Activated naive CD4-positive, alpha-beta T cell treated with anti-CD3 and anti-CD28 coated beads, Interleukin-2, amount 10 ng/mL, durations not matched to agents 7 days and 5 days (primary cell): ENCODE measurements at regions not wholly inside any gene's neighbourhood (a gene's known extent, or its start where the extent isn't known, plus 50 kb on each side); places are given as distances from the start of the nearest gene placed in this dataset.

Source experiments
- CTCF ChIA-PET: fragments of 350-600 bp; sonication (Branson Sonifier 250); formaldehyde crosslinking; loops from one replicate; lab custom pipeline; 2021; ENCODE audit warnings: antibody characterized with exemption; lab: Charles Lee
- DNase-seq: peaks from one replicate; pipeline ENCODE4 v3.0.0-alpha.2; 2020
- H3K27ac Mint-ChIP-seq: one replicate; pipeline ENCODE4 v1.8.0; 2021; ENCODE audit warnings: mild to moderate bottlenecking, moderate library complexity, mixed read lengths
- H3K27me3 Mint-ChIP-seq: one replicate; pipeline ENCODE4 v1.8.0; 2021; ENCODE audit warnings: mild to moderate bottlenecking, mixed read lengths
- H3K36me3 Mint-ChIP-seq: one replicate; pipeline ENCODE4 v1.8.0; 2021; ENCODE audit warnings: mixed read lengths
- H3K4me1 Mint-ChIP-seq: one replicate; pipeline ENCODE4 v1.8.0; 2021; ENCODE audit warnings: mixed read lengths
- H3K4me3 Mint-ChIP-seq: one replicate; pipeline ENCODE4 v1.8.0; 2021; ENCODE audit warnings: mild to moderate bottlenecking, moderate library complexity, mixed read lengths
- H3K9me3 Mint-ChIP-seq: one replicate; pipeline ENCODE4 v1.8.0; 2021; ENCODE audit warnings: mixed read lengths

DNA sequence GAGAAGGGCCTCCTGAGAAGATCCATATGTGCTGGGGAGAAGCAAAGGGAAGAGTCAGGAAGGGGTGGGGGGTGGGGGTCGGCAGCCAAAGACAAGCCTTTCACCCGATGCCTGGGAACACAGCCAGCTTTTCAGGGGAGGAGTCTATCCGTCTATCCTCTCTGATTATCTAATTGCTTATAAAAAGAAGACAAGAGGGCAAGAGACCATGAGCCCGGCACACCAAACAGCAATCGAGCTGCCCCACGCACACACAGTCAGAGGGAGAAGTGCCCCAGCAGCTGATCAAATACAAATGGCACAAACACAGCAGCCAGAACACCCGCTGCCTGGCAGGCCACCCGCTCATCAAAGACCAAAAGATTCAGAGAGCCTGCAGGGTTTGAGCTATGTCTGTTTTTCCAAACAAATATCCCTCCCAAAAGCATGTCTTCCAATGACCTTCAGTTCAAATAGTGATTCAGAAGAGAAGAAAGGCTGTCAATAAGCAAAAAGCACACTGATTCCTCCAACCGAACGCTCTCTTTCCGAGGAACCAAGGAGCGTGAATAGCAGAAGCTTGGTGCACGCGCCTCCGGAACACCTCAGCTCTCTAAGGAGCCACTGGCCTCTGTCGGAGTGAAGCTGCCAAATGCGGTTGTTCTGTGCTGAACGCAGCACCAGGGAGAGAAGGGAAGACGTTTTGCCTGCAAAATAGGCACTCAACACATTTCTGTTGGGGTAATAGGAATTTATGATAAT is 419.2 kb downstream of the OCA2 start:
- Mint-ChIP-seq H3K4me3 (no peak overlapping the region), H3K36me3 (no peaks in the 10 kb centered on the region), H3K9me3 (peaks cover 3% of the 10 kb centered on the region), H3K27me3 (no peaks in the 10 kb centered on the region), H3K27ac (no peak overlapping the region), H3K4me1 (no peaks in the 10 kb centered on the region)
- CTCF ChIA-PET: no interaction called here
- DNase-seq: no peak

DNA sequence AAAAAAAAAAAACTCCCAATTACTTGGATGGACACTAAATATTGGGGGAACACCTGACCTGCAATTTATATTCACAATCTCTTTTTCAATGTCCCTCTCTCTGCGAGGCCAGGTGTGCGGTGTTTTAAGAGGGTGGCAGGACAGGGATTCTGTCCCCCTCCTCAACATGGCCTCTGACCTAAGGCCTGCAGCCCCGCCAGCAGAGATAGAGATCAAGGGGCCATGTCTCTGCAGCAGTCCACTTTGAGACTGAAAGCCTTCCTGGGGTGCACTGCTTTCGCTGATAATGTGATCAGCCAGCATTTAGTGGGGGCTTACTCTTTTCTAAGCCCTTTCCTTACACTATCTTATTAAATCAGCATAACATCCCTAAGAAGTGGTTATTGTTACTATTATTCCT is 419.9 kb downstream of the OCA2 start:
- Mint-ChIP-seq H3K27ac (no peak overlapping the region), H3K9me3 (peaks cover 3% of the 10 kb centered on the region), H3K4me1 (no peaks in the 10 kb centered on the region), H3K4me3 (no peak overlapping the region), H3K36me3 (no peaks in the 10 kb centered on the region), H3K27me3 (no peaks in the 10 kb centered on the region)
- CTCF ChIA-PET: no interaction called here
- DNase-seq: no peak

DNA sequence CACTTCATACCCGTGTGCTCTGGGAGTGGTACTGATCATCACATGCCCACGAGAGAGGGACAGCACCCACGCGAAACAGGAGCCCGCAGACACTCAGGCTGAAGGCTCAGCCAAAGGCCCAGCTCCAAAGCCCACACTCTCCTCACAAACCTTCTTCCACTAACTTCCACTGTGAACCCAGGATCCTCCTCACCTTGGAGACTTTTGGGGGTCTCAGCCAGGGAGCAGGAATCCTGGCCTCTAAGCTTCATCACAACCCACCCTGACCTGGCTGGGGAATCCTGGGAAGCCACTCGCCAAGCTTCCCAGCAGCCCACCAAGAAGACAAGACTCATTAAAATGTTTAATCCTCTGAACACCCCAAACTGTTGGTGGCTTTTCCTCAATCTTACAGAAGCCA is 421.2 kb downstream of the OCA2 start:
- Mint-ChIP-seq H3K36me3 (no peaks in the 10 kb centered on the region), H3K9me3 (peaks cover 9% of the 10 kb centered on the region), H3K27ac (no peak overlapping the region), H3K4me1 (no peaks in the 10 kb centered on the region), H3K4me3 (no peak overlapping the region), H3K27me3 (no peaks in the 10 kb centered on the region)
- DNase-seq: no peak
- CTCF ChIA-PET: no interaction called here

DNA sequence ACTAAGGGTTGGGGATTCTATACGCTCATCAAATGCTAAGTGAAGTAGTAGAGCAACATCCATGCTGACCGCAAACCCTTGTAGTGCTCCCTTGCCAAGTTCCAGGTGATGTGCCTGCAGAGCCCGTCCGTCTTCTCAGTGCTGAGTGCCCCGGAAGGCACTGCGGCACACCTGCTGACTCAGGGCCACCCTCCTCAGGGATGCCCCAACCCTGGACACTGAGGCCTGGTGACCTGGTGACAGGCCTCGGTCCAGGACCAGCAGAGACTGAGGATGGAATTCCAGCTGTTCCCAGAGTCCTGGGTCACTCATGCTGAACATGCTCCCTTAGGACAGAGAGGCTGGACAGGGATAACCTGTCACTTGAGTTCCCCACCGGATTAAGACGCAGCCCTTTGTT is 422.5 kb downstream of the OCA2 start:
- no peak for DNase-seq
- H3K4me3 Mint-ChIP-seq: no peak overlapping the region
- H3K27me3 Mint-ChIP-seq: no peaks in the 10 kb centered on the region
- no peaks in the 10 kb centered on the region for H3K4me1 Mint-ChIP-seq
- no peak overlapping the region for H3K27ac Mint-ChIP-seq
- CTCF ChIA-PET: no interaction called here
- H3K9me3 Mint-ChIP-seq: peaks cover 18% of the 10 kb centered on the region
- H3K36me3 Mint-ChIP-seq: no peaks in the 10 kb centered on the region

DNA sequence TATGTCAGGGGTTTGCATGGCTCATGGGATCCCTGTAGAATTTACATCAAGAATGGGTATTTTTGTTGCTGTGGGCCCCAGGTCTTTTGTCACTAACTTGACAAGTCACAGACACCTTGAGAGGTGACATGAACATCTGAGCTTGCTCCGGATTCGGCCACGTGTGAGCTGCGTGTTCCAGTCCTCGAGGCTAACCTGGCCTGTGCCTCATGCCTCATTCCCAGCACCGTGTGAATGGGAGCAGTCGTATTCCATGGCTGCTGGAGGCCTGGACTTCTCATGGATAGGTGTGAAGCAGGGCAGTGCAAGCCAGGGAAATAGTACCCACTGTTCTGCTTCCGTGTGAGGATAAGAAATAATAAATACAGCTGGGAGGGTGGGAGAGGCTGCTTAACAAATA is 423.5 kb downstream of the OCA2 start:
- Mint-ChIP-seq H3K4me1 (no peaks in the 10 kb centered on the region), H3K9me3 (peaks cover 22% of the 10 kb centered on the region), H3K27me3 (no peaks in the 10 kb centered on the region), H3K36me3 (no peaks in the 10 kb centered on the region), H3K4me3 (no peak overlapping the region), H3K27ac (no peak overlapping the region)
- DNase-seq: no peak
- CTCF ChIA-PET: no interaction called here

- Mint-ChIP-seq H3K4me1 (no peaks in the 10 kb centered on the region), H3K4me3 (no peak overlapping the region), H3K9me3 (peaks cover 22% of the 10 kb centered on the region), H3K36me3 (no peaks in the 10 kb centered on the region), H3K27ac (no peak overlapping the region), H3K27me3 (no peaks in the 10 kb centered on the region)
- CTCF ChIA-PET: no interaction called here
- no peak for DNase-seq
Measured at GRCh38 chr15:27674826-27675225, 424.3 kb downstream of the OCA2 start.

DNA sequence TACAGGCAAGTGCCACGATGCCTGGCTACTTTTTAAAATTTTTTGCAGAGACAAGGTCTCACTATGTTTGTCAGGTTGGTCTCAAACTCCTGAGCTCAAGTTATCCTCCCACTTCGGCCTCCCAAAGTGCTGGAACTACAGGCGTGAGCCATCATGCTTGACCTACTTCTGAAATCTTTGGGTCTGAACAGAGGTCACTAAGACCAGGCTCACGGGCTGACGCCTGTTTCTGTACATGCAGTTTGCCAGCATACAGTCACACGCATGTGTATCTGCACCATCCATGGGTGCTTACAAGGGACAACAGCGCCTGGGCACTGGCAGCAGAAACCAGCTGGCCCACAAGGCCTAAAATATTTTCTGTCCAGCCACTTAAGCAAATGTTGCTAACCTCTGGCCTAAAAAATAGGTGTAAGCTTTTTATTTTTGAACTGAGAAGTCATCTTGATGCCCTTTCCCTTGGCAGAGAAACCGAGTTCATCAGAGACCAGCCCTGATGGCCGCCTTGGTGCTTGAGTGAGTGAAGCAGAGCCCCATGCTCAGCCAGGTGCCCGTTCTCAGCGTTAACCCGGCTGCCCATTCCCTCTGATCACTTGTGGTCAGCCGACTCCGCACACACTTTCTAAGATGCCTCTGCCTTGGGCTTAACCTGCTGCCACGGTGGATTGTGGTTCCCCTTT is 425.2 kb downstream of the OCA2 start:
- no peaks in the 10 kb centered on the region for H3K36me3 Mint-ChIP-seq
- CTCF ChIA-PET: no interaction called here
- DNase-seq: no peak
- H3K27me3 Mint-ChIP-seq: no peaks in the 10 kb centered on the region
- no peak overlapping the region for H3K27ac Mint-ChIP-seq
- H3K4me3 Mint-ChIP-seq: no peak overlapping the region
- H3K9me3 Mint-ChIP-seq: peaks cover 22% of the 10 kb centered on the region
- H3K4me1 Mint-ChIP-seq: no peaks in the 10 kb centered on the region

DNA sequence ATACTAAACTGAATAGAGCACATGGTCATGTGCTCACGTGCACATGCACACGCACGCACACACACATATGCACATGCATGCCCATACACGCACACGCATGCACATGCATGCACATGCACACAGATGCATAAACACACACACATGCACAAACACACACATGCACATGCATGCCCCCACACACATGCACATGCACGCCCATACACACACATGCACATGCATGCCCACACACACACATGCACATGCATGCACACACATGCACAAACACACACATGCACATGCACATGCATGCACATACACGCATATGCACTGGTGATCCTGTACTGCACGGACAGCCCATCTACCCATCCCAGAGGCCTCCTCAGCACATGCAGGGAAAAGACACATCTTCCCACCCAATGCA is 426.6 kb downstream of the OCA2 start:
- no peaks in the 10 kb centered on the region for H3K27me3 Mint-ChIP-seq
- DNase-seq: no peak
- H3K9me3 Mint-ChIP-seq: peaks cover 25% of the 10 kb centered on the region
- no peak overlapping the region for H3K4me3 Mint-ChIP-seq
- H3K4me1 Mint-ChIP-seq: no peaks in the 10 kb centered on the region
- H3K27ac Mint-ChIP-seq: no peak overlapping the region
- H3K36me3 Mint-ChIP-seq: no peaks in the 10 kb centered on the region
- CTCF ChIA-PET: no interaction called here

DNA sequence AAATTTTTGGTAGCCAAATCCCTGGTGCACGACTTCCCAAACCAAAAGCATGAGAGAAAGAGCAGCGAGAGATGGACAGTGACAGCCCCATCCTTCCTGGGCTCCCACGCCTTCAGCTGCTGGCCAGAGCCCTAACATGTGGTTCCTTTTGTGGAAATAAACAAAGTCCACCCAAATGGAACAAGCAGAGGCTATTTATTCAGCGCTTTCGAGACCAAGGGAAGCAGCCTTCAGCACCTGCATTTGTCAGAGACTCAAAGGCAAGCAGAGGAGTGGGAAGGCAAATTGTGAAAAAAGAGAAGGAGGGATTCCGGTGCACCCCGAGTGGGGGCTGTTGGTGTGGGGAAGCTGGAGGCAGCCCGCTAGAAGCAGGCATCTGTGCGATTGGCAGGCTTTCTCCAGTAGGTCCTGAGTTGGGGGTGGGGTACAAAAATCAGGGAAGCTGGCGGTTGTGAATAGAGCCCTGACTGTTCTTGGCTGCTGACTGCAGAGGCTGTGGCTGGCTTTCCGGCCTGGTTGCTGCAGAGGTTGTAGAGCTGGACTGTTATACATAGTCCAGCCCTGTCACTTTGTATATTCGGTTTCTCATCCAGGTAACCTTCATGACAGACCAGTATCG is 427.2 kb downstream of the OCA2 start:
- no peaks in the 10 kb centered on the region for H3K4me1 Mint-ChIP-seq
- no peak overlapping the region for H3K4me3 Mint-ChIP-seq
- H3K36me3 Mint-ChIP-seq: no peaks in the 10 kb centered on the region
- CTCF ChIA-PET: no interaction called here
- DNase-seq: no peak
- H3K9me3 Mint-ChIP-seq: peaks cover 25% of the 10 kb centered on the region
- H3K27ac Mint-ChIP-seq: no peak overlapping the region
- H3K27me3 Mint-ChIP-seq: no peaks in the 10 kb centered on the region

DNA sequence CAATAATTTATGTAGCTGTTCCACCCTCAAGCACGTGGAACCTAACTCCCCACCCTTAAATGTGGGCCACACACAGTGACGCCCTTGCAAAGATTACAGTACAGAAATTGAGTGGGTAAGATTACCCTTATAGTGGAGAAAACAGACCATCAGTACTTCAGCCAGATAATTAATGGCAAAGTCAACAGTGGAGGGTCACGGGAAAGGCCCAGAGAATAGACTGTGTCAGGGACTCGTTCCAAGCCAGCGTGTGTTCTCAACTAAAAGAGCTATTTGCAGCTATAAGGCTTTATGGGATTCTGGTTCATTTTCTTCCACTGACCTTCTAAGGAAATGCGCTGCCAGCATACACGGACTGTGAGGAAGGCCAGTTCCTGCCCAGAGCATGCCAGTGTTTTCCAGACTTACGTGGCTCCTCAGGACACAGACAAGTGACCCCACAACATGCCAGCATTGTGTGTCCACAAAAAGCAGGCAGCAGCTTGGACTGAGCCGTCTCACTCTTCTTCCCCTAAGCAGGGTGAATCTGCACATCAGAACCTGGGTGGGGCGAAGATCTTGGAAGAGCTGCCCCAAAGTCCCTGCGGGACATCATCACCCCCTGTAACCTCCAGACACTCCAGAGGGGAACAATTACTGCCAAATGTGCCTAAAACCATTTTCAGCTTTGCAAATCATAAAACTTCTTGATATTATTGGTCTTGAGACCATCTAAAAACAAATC is 428.5 kb downstream of the OCA2 start:
- H3K4me1 Mint-ChIP-seq: no peaks in the 10 kb centered on the region
- peaks cover 27% of the 10 kb centered on the region for H3K9me3 Mint-ChIP-seq
- CTCF ChIA-PET: no interaction called here
- DNase-seq: no peak
- H3K27me3 Mint-ChIP-seq: no peaks in the 10 kb centered on the region
- no peak overlapping the region for H3K27ac Mint-ChIP-seq
- H3K36me3 Mint-ChIP-seq: no peaks in the 10 kb centered on the region
- H3K4me3 Mint-ChIP-seq: no peak overlapping the region

GRCh38 chr15:27669641-27670040 is 429.5 kb downstream of the OCA2 start:
- no peak overlapping the region for H3K4me3 Mint-ChIP-seq

DNA sequence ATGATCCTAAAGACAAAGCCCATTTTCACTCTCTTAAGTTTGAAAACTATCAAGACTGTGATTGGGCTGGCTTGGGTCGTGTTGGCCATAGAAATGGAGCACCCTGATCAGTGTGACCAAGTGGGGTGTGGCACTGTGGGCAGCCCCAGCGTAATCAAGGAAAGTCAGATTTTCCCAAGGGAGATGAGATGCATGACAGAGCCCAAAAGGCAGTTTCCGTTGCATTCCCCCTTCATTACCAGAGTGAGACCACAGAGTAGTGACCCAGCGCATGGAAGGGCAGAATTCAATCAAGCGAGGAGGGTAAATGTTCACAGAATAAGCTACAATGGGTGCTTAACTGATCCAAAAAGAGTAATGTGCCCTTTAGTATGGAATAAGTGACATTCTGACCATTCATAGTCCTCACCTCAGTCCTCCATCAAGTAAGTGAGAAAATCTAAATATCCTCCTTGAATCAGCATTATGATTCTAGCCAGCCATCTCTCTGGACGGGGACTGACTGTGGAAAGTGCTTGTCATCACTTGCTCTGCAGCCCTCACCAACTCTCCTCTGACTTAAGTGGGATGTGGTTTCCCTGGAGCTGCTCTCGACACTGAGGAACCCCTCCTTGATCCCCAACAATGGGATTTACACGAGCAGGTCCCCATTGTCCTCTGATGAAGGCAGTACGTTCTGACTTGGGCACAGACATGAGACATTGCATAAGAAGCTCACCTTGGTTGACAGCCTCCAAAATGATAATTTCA is 430.5 kb downstream of the OCA2 start:
- CTCF ChIA-PET: no interaction called here
- Mint-ChIP-seq H3K36me3 (no peaks in the 10 kb centered on the region), H3K27ac (no peak overlapping the region), H3K4me1 (no peaks in the 10 kb centered on the region), H3K4me3 (no peak overlapping the region), H3K27me3 (no peaks in the 10 kb centered on the region), H3K9me3 (peaks cover 24% of the 10 kb centered on the region)
- DNase-seq: no peak

More at GRCh38 chr15:27669641-27670040, 429.5 kb downstream of the OCA2 start:
- no peak overlapping the region for H3K27ac Mint-ChIP-seq
- CTCF ChIA-PET: no interaction called here
- no peak for DNase-seq
- no peaks in the 10 kb centered on the region for H3K36me3 Mint-ChIP-seq
- peaks cover 24% of the 10 kb centered on the region for H3K9me3 Mint-ChIP-seq
- no peaks in the 10 kb centered on the region for H3K27me3 Mint-ChIP-seq
- no peaks in the 10 kb centered on the region for H3K4me1 Mint-ChIP-seq

GRCh38 chr15:27665002-27665401 is 434.1 kb downstream of the OCA2 start:
- CTCF ChIA-PET: no interaction called here
- DNase-seq: no peak
- Mint-ChIP-seq H3K4me1 (no peaks in the 10 kb centered on the region), H3K36me3 (no peaks in the 10 kb centered on the region), H3K27ac (no peak overlapping the region), H3K27me3 (no peaks in the 10 kb centered on the region), H3K9me3 (peaks cover 5% of the 10 kb centered on the region), H3K4me3 (no peak overlapping the region)

GRCh38 chr15:27662892-27663291 is 436.2 kb downstream of the OCA2 start:
- no peaks in the 10 kb centered on the region for H3K36me3 Mint-ChIP-seq
- DNase-seq: no peak
- H3K4me3 Mint-ChIP-seq: no peak overlapping the region
- peaks cover 2% of the 10 kb centered on the region for H3K9me3 Mint-ChIP-seq
- H3K27ac Mint-ChIP-seq: no peak overlapping the region
- H3K27me3 Mint-ChIP-seq: no peaks in the 10 kb centered on the region
- H3K4me1 Mint-ChIP-seq: no peaks in the 10 kb centered on the region
- CTCF ChIA-PET: no interaction called here
